ENCODE measurements at regions not wholly inside any gene's neighbourhood (a gene's known extent, or its start where the extent isn't known, plus 50 kb on each side); places are given as distances from the start of the nearest gene placed in this dataset.

- no CpG with 5 or more reads among the region's 1 CpG for WGBS (ENCODE audit: insufficient coverage, low lambda C conversion rate)
- Histone ChIP-seq H3K27me3 (ENCODE audit: control insufficient read depth, insufficient read depth, low read length) (no peaks in the 10 kb centered on the region), H3K4me1 (ENCODE audit: control insufficient read depth, insufficient read depth, low read length) (no peaks in the 10 kb centered on the region), H3K4me3 (ENCODE audit: low read length) (no peak overlapping the region), H3K36me3 (ENCODE audit: control insufficient read depth, insufficient read depth, low read length) (no peaks in the 10 kb centered on the region), H3K27ac (ENCODE audit: low read length) (no peak overlapping the region), H3K9me3 (ENCODE audit: control insufficient read depth, low read depth, low read length) (no peaks in the 10 kb centered on the region)
- no peak for DNase-seq
Measured at GRCh38 chr16:64621616-64622015, 500.2 kb downstream of the CDH11 start.

- no peak for DNase-seq
- H3K36me3 ChIP-seq (ENCODE audit: control insufficient read depth, insufficient read depth, low read length) = no peaks in the 10 kb centered on the region
- no peaks in the 10 kb centered on the region for H3K27me3 ChIP-seq (ENCODE audit: control insufficient read depth, insufficient read depth, low read length)
- H3K4me1 ChIP-seq (ENCODE audit: control insufficient read depth, insufficient read depth, low read length) = no peaks in the 10 kb centered on the region
- no peak overlapping the region for H3K4me3 ChIP-seq (ENCODE audit: low read length)
- no peaks in the 10 kb centered on the region for H3K9me3 ChIP-seq (ENCODE audit: control insufficient read depth, low read depth, low read length)
- no peak overlapping the region for H3K27ac ChIP-seq (ENCODE audit: low read length)
- no CpG with 5 or more reads among the region's 1 CpG for WGBS (ENCODE audit: insufficient coverage, low lambda C conversion rate)
Measured at GRCh38 chr16:64617836-64618476, 503.9 kb downstream of the CDH11 start.

GRCh38 chr16:64615630-64616280 lies 506.1 kb downstream of the CDH11 start:
- H3K27me3 ChIP-seq (ENCODE audit: control insufficient read depth, insufficient read depth, low read length) = no peaks in the 10 kb centered on the region
- no peaks in the 10 kb centered on the region for H3K36me3 ChIP-seq (ENCODE audit: control insufficient read depth, insufficient read depth, low read length)
- no peaks in the 10 kb centered on the region for H3K9me3 ChIP-seq (ENCODE audit: control insufficient read depth, low read depth, low read length)
- DNase-seq = peak; percentile 1 to 3
- no peak overlapping the region for H3K4me3 ChIP-seq (ENCODE audit: low read length)
- WGBS (ENCODE audit: insufficient coverage, low lambda C conversion rate) = no CpG with 5 or more reads among the region's 6 CpGs
- no peak overlapping the region for H3K27ac ChIP-seq (ENCODE audit: low read length)
- no peaks in the 10 kb centered on the region for H3K4me1 ChIP-seq (ENCODE audit: control insufficient read depth, insufficient read depth, low read length)

- Histone ChIP-seq H3K4me1 (ENCODE audit: control insufficient read depth, insufficient read depth, low read length) (no peaks in the 10 kb centered on the region), H3K27me3 (ENCODE audit: control insufficient read depth, insufficient read depth, low read length) (no peaks in the 10 kb centered on the region), H3K9me3 (ENCODE audit: control insufficient read depth, low read depth, low read length) (no peaks in the 10 kb centered on the region), H3K36me3 (ENCODE audit: control insufficient read depth, insufficient read depth, low read length) (no peaks in the 10 kb centered on the region), H3K27ac (ENCODE audit: low read length) (no peak overlapping the region), H3K4me3 (ENCODE audit: low read length) (no peak overlapping the region)
- no peak for DNase-seq
Measured at GRCh38 chr16:64596196-64596595, 525.7 kb downstream of the CDH11 start.

GRCh38 chr16:64590513-64590912 lies 531.4 kb downstream of the CDH11 start:
- no peak overlapping the region for H3K27ac ChIP-seq (ENCODE audit: low read length)

GRCh38 chr16:64589836-64590235 lies 532.0 kb downstream of the CDH11 start:
- Histone ChIP-seq H3K27me3 (ENCODE audit: control insufficient read depth, insufficient read depth, low read length) (no peaks in the 10 kb centered on the region), H3K36me3 (ENCODE audit: control insufficient read depth, insufficient read depth, low read length) (no peaks in the 10 kb centered on the region), H3K4me1 (ENCODE audit: control insufficient read depth, insufficient read depth, low read length) (no peaks in the 10 kb centered on the region), H3K9me3 (ENCODE audit: control insufficient read depth, low read depth, low read length) (no peaks in the 10 kb centered on the region), H3K4me3 (ENCODE audit: low read length) (no peak overlapping the region), H3K27ac (ENCODE audit: low read length) (no peak overlapping the region)
- WGBS (ENCODE audit: insufficient coverage, low lambda C conversion rate) = 89% methylated on average over 2 of the region's 5 CpGs
- DNase-seq = no peak

More at GRCh38 chr16:64590513-64590912, 531.4 kb downstream of the CDH11 start:
- no peak for DNase-seq
- Histone ChIP-seq H3K36me3 (ENCODE audit: control insufficient read depth, insufficient read depth, low read length) (no peaks in the 10 kb centered on the region), H3K27me3 (ENCODE audit: control insufficient read depth, insufficient read depth, low read length) (no peaks in the 10 kb centered on the region), H3K9me3 (ENCODE audit: control insufficient read depth, low read depth, low read length) (no peaks in the 10 kb centered on the region), H3K4me3 (ENCODE audit: low read length) (no peak overlapping the region), H3K4me1 (ENCODE audit: control insufficient read depth, insufficient read depth, low read length) (no peaks in the 10 kb centered on the region)

GRCh38 chr16:64586781-64587180 lies 535.1 kb downstream of the CDH11 start:
- H3K27ac ChIP-seq (ENCODE audit: low read length) = no peak overlapping the region
- DNase-seq = peak in 1 of 2 donors; percentile 12
- 60% methylated on average over 1 of the region's 3 CpGs for WGBS (ENCODE audit: insufficient coverage, low lambda C conversion rate)
- no peak overlapping the region for H3K4me3 ChIP-seq (ENCODE audit: low read length)
- H3K4me1 ChIP-seq (ENCODE audit: control insufficient read depth, insufficient read depth, low read length) = no peaks in the 10 kb centered on the region
- no peaks in the 10 kb centered on the region for H3K36me3 ChIP-seq (ENCODE audit: control insufficient read depth, insufficient read depth, low read length)
- no peaks in the 10 kb centered on the region for H3K27me3 ChIP-seq (ENCODE audit: control insufficient read depth, insufficient read depth, low read length)
- H3K9me3 ChIP-seq (ENCODE audit: control insufficient read depth, low read depth, low read length) = no peaks in the 10 kb centered on the region

- H3K4me3 ChIP-seq (ENCODE audit: low read length) = no peak overlapping the region
- no peaks in the 10 kb centered on the region for H3K4me1 ChIP-seq (ENCODE audit: control insufficient read depth, insufficient read depth, low read length)
- no peak for DNase-seq
- H3K9me3 ChIP-seq (ENCODE audit: control insufficient read depth, low read depth, low read length) = no peaks in the 10 kb centered on the region
- no peaks in the 10 kb centered on the region for H3K27me3 ChIP-seq (ENCODE audit: control insufficient read depth, insufficient read depth, low read length)
- no peak overlapping the region for H3K27ac ChIP-seq (ENCODE audit: low read length)
- no peaks in the 10 kb centered on the region for H3K36me3 ChIP-seq (ENCODE audit: control insufficient read depth, insufficient read depth, low read length)
Measured at GRCh38 chr16:64585367-64585766, 536.5 kb downstream of the CDH11 start.

GRCh38 chr16:64580558-64580957 lies 541.3 kb downstream of the CDH11 start:
- H3K36me3 ChIP-seq (ENCODE audit: control insufficient read depth, insufficient read depth, low read length) = no peaks in the 10 kb centered on the region
- 91% methylated on average over 4 of the region's 7 CpGs for WGBS (ENCODE audit: insufficient coverage, low lambda C conversion rate)

GRCh38 chr16:64579712-64580111 lies 542.2 kb downstream of the CDH11 start:
- Histone ChIP-seq H3K27me3 (ENCODE audit: control insufficient read depth, insufficient read depth, low read length) (no peaks in the 10 kb centered on the region), H3K4me1 (ENCODE audit: control insufficient read depth, insufficient read depth, low read length) (no peaks in the 10 kb centered on the region), H3K36me3 (ENCODE audit: control insufficient read depth, insufficient read depth, low read length) (no peaks in the 10 kb centered on the region), H3K4me3 (ENCODE audit: low read length) (no peak overlapping the region), H3K9me3 (ENCODE audit: control insufficient read depth, low read depth, low read length) (no peaks in the 10 kb centered on the region), H3K27ac (ENCODE audit: low read length) (no peak overlapping the region)
- DNase-seq = no peak
- WGBS (ENCODE audit: insufficient coverage, low lambda C conversion rate) = no CpG with 5 or more reads among the region's 2 CpGs

More at GRCh38 chr16:64580558-64580957, 541.3 kb downstream of the CDH11 start:
- DNase-seq = no peak
- no peaks in the 10 kb centered on the region for H3K27me3 ChIP-seq (ENCODE audit: control insufficient read depth, insufficient read depth, low read length)
- H3K9me3 ChIP-seq (ENCODE audit: control insufficient read depth, low read depth, low read length) = no peaks in the 10 kb centered on the region
- H3K27ac ChIP-seq (ENCODE audit: low read length) = no peak overlapping the region
- no peaks in the 10 kb centered on the region for H3K4me1 ChIP-seq (ENCODE audit: control insufficient read depth, insufficient read depth, low read length)
- H3K4me3 ChIP-seq (ENCODE audit: low read length) = no peak overlapping the region

GRCh38 chr16:64545768-64546167 lies 576.1 kb downstream of the CDH11 start:
- H3K27ac ChIP-seq (ENCODE audit: low read length) = no peak overlapping the region
- H3K9me3 ChIP-seq (ENCODE audit: control insufficient read depth, low read depth, low read length) = no peaks in the 10 kb centered on the region
- no peaks in the 10 kb centered on the region for H3K27me3 ChIP-seq (ENCODE audit: control insufficient read depth, insufficient read depth, low read length)
- no peaks in the 10 kb centered on the region for H3K36me3 ChIP-seq (ENCODE audit: control insufficient read depth, insufficient read depth, low read length)
- 100% methylated on average over 1 of the region's 2 CpGs for WGBS (ENCODE audit: insufficient coverage, low lambda C conversion rate)
- H3K4me3 ChIP-seq (ENCODE audit: low read length) = no peak overlapping the region
- no peak for DNase-seq
- no peaks in the 10 kb centered on the region for H3K4me1 ChIP-seq (ENCODE audit: control insufficient read depth, insufficient read depth, low read length)
